ENCODE measurements at regions not wholly inside any gene's neighbourhood (a gene's known extent, or its start where the extent isn't known, plus 50 kb on each side); places are given as distances from the start of the nearest gene placed in this dataset.

DNA sequence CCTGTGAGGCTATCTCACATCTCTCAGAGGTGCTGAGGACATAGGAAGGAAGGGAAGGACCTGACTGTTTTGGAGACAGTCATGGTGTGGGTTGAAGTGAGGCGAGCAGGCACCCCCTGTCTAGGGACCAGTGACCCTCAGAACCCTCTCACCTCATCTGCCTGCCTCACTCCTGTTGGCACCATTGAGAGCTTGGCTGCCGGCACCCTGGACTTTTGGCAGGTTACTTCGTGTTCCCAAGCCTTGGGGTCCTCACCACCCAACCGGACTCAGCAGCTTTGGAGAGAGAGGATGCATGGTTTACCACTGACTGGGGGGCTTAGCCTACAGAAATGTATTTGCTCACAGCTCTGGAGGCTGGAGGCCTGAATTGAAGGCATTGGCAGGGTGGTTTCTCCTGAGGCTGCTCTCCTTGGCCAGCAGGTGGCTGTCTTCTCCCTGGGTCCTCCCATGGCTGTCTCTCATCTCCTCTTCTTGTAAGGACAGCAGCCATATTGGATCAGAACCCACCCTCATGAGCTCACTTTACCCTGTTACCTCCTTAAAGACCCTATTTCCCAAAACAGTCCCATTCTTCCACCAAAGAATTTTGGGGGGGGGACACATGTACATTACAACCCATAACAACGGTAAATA lies 142.0 kb downstream of the TSN start:
- TF ChIP-seq POLR2A (IDR thresholded peaks at IDR 0.05; ENCODE audit: low read length) (no peak), GATA1 (IDR thresholded peaks at IDR 0.05; ENCODE audit: low read depth, low read length) (no peak)
- DNase-seq: peak; percentile 44 to 53

DNA sequence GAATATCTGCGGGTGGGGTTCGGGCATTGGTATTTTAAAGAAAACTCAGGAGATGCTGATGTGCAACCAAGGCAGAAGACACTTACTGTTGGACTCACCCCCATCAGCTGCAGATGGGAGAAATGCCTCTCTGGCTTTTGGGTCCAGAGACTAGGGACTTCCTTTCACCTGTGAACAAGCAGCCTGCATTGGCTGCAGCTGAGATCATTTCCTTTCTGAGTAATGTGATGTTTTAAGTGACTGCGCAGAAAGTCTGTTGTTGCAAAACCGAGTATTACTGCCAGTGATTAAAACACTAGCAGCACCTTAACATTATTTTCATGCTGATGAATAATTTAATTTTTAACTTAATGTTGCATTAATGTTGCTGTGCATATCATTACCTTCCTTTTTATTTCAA lies 143.0 kb downstream of the TSN start:
- TF ChIP-seq GATA1 (IDR thresholded peaks at IDR 0.05; ENCODE audit: low read depth, low read length) (no peak), POLR2A (IDR thresholded peaks at IDR 0.05; ENCODE audit: low read length) (no peak)
- DNase-seq: no peak

DNA sequence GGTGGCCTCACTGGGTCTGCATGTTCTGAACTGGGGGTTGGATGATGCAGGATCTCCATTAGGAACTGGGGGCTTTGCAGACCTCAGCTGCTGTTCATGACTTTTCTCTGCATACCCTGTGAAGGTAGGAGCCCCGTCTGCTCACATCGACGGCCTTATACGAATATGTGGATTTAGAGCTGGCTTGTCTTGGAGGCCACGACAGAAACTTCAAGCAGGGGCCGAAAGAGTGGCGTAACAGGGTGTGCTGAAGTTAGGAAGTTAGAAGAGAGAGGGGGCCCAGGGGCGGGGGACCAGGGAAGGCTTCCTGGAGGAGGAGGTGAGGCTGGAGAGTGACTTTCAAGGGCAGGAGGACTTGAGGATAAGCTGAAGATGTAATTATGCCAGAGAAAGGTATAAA lies 144.9 kb downstream of the TSN start:
- TF ChIP-seq POLR2A (IDR thresholded peaks at IDR 0.05; ENCODE audit: low read length) (no peak), GATA1 (IDR thresholded peaks at IDR 0.05; ENCODE audit: low read depth, low read length) (no peak)
- no peak for DNase-seq

DNA sequence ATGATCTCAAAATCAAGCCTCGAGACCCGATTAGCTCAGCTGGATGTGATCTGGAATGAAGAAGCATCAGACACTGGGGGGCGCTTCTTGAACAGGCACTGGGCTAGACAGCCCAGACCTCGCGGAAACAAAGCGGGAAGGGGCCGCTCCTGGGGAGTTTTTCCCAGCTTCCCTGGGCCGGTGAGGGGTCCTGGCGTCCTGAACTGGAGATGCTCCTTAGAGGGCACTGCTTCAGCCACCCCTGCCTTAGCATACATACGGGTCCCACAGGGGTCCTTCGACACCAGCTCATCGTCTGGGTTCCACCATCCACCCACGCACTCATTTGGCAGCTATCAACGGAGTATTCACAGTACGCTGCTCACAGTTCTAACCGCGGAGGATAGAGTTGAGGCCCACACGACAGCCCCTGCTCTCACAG lies 146.7 kb downstream of the TSN start:
- DNase-seq: peak in 1 of 2 experiments; percentile 2
- TF ChIP-seq POLR2A (IDR thresholded peaks at IDR 0.05; ENCODE audit: low read length) (no peak), GATA1 (IDR thresholded peaks at IDR 0.05; ENCODE audit: low read depth, low read length) (no peak)

DNA sequence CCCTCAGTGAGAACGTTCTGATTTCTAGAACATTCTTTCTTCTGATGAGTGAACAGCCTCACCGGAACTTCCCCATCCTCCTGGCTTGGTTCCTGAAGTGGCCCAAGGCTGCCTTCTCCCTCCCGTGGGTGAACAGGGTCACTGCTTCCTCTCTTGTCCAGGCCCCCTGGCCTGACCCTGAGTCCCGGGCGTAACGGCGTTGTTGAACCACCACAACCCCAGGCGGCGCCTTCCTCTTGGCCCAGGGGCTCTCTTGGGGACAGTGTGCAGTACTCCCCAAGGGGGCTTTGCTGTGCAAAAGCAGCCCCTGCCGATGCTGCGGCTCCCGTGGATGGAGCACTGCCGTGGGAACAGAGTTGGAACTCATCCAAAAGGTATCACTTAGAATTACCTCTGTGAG lies 147.2 kb downstream of the TSN start:
- DNase-seq: no peak
- no peak for TF ChIP-seq POLR2A (IDR thresholded peaks at IDR 0.05; ENCODE audit: low read length)
- no peak for TF ChIP-seq GATA1 (IDR thresholded peaks at IDR 0.05; ENCODE audit: low read depth, low read length)

DNA sequence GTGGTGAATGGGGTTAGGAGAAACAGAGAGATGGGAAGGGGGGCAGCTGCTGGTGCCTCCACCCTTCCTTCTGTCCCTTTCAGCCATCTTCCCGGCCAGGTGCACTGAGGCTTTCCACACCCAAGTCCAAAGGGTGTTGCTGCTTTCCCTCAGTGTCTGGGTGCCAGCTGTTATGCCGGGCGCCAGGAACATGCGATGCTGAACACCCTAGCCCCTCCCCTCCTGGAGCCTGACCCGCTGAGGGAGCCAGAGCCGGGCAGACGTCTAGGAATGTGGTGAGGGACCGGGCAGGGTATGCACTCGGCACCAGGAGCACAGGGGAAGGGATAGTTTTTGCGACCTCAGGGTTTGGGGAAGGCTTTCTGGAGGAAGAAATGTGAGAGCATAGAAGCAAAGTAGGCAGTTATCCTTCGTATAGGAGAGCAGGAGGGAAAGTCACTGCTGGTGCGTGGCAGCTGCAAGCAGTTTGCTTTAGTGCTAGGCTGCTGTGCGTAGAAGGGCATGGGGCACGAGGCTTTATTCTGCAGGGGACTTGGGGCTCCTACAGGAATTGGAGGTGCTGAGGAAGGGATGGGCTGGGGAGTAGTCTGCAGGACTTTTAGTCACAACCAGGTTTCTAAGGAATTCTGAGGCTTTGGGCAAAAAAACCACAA lies 147.7 kb downstream of the TSN start:
- TF ChIP-seq POLR2A (IDR thresholded peaks at IDR 0.05; ENCODE audit: low read length) (no peak), GATA1 (IDR thresholded peaks at IDR 0.05; ENCODE audit: low read depth, low read length) (no peak)
- no peak for DNase-seq

DNA sequence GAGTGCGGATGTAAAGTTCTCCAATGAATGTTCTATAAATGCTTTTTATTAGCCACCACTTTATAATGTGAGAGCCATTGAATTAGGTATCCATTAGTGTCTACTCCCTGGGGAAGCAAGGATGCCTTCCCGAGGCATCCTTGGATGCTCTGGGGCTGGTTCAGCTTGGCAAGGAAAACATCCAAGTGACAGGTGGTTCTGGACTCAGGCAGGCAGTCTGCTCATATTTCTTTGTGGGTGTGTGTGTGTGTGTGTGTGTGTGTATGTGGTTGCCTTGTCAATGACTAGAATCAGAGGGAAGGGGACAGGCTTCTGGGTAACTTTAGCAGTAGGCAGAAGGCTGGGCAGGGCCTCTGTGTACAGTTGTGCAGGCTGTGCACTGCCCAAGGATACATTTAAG lies 149.2 kb downstream of the TSN start:
- TF ChIP-seq GATA1 (IDR thresholded peaks at IDR 0.05; ENCODE audit: low read depth, low read length) (no peak), POLR2A (IDR thresholded peaks at IDR 0.05; ENCODE audit: low read length) (no peak)
- no peak for DNase-seq

DNA sequence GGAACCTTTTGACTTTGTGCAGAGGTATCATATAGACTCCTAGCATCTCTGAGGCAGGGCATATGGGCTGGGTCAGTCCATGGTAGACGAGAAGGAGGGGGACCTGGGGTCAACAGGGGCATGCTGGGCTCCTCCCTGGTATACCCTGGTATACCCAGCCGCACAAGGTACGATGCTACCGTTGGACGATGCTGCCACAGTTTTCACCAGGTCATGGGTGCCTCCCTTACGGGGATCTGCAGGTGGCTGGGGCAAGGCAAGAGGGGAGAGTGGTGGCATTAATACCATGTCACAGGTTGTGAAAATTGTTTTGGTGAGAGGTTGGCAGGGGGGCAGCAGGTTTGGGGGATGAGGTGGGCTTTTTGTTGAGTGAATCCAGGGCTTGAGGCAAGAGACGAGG lies 149.8 kb downstream of the TSN start:
- DNase-seq: no peak
- no peak for TF ChIP-seq POLR2A (IDR thresholded peaks at IDR 0.05; ENCODE audit: low read length)
- TF ChIP-seq GATA1 (IDR thresholded peaks at IDR 0.05; ENCODE audit: low read depth, low read length): no peak

DNA sequence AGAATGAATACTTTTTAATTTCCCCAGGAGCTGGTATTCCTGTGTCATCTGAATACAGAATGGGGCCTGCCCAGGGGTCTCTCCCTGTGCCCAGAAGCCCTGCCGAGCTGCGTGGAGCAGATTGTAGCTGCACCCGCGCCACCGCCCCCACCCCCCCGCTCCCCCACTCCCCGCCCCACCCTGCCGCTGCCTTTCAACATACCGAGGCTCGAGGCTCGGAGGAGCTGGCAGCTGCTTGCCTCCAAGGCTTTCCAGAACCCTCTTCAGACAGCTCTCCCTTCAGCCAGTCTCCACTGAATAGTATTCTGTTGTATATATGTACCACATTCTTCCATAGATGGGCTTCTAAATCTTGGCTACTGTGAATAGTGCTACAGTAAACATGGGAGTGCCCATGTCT lies 150.7 kb downstream of the TSN start:
- DNase-seq: no peak
- TF ChIP-seq POLR2A (IDR thresholded peaks at IDR 0.05; ENCODE audit: low read length): no peak
- TF ChIP-seq GATA1 (IDR thresholded peaks at IDR 0.05; ENCODE audit: low read depth, low read length): no peak

DNA sequence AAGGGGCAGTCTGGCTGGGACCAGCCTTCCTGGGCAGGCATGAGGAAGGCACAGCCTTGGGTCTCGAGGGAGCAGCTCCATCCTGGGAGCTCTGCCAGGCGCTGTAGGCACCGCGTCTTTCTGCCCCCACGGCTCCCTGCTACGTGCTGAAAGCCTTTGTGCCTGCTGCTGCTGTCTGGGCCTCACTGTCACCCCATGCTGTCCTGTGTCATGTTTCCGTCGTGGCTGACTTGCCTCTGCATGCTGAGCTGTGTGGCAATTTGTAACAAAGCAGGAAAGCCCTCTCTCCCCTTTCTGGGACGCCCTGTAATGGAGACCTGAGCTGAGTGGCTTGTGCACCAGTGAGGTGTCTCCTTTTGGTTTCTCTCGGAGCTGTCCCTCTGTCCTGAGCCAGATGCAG lies 152.5 kb downstream of the TSN start:
- DNase-seq: no peak
- TF ChIP-seq GATA1 (IDR thresholded peaks at IDR 0.05; ENCODE audit: low read depth, low read length): no peak
- TF ChIP-seq POLR2A (IDR thresholded peaks at IDR 0.05; ENCODE audit: low read length): no peak

DNA sequence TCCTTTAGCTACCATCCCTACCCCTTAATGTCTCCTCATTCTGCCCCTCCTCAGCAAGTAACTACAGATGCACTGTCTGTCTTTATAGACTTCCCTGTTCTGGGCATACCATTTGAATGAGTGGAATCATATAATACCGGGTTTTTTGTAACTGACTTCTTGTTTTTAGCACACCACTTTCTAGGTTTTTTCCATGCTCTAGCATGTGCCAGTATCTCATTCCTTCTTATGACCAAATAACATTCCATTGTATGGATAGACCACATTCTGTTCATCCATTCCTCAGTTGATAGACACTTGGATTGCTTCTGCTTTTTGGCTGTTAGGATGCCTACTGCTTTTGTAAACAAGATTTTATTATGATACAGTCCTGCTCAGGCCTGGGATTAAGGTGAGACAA lies 154.7 kb downstream of the TSN start:
- DNase-seq: no peak
- TF ChIP-seq GATA1 (IDR thresholded peaks at IDR 0.05; ENCODE audit: low read depth, low read length) (no peak), POLR2A (IDR thresholded peaks at IDR 0.05; ENCODE audit: low read length) (no peak)

DNA sequence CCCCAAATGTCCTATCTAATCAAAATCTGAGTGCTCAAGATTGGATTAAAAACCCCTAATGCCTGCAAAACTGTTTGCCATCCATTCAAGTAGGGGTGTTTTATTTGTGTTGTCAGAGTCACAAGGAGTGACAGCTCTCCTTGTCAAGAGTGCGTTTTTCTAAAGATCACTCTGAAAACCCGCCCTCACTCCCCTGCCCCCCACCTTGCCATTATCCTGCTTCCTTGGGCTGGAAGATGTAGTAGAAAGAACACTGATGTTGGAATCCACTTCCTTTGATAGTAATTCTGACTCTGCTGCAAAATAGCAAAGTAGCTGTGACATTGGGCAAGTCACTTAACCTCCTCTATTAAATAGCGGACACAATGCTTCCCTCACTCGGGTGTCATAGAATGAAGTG lies 155.6 kb downstream of the TSN start:
- TF ChIP-seq GATA1 (IDR thresholded peaks at IDR 0.05; ENCODE audit: low read depth, low read length) (no peak), POLR2A (IDR thresholded peaks at IDR 0.05; ENCODE audit: low read length) (no peak)
- DNase-seq: no peak

DNA sequence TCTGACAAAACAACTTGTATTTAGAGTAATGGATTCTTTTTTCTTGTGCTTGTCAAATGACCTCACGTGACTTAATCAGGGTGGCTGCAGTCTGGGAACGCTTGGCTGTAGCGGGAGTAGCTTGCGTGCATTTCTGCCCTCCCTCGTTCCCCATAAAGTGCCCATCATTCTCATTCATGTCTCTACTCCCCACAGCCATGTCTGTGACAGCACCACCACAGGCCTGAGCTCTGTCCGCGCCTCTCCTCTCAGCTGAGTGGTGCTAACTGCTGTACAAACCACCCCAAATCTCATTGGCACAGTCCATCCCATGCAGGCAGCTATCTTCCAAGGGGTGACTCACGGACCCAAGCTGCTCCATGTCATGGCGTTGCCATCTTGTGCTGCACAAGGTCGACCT lies 161.7 kb downstream of the TSN start:
- DNase-seq: no peak
- no peak for TF ChIP-seq POLR2A (IDR thresholded peaks at IDR 0.05; ENCODE audit: low read length)
- no peak for TF ChIP-seq GATA1 (IDR thresholded peaks at IDR 0.05; ENCODE audit: low read depth, low read length)

DNA sequence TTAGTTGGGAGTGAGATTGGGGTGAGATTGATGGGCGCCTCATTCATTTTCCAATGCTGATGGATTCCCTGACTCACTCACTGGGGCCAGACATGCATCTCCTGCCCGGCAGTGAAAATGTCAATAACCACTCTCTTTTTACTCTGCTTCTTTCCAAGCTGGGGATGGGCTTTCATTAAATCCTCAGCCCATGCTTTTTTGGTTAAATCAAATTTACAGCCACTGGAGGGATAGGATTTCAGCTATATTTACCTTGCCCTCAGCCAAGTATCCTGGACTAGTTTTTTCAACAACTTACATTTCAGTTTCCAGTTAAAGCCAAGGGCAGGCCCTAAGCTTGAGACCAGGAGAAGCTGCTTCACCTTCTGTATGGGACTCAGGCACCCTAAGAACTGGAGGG lies 162.8 kb downstream of the TSN start:
- no peak for DNase-seq
- no peak for TF ChIP-seq POLR2A (IDR thresholded peaks at IDR 0.05; ENCODE audit: low read length)
- TF ChIP-seq GATA1 (IDR thresholded peaks at IDR 0.05; ENCODE audit: low read depth, low read length): no peak

DNA sequence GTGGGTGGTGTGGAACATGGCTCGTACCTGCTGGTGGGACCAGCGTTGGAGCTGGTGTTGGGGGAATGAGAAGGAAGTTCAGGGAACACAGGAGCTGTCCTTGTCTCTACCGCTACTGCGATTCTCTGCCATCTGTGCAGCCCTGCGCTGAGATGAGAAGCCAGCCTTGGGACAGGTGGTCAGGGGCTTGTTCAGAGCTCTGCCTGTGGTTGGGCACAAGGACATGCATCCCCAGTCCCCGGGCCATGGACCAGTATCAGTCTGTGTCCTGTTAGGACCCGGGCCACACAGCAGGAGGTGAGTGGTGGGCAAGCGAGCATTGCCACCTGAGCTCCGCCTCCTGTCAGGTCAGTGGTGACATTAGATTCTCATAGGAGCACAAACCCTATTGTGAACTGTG lies 164.4 kb downstream of the TSN start:
- TF ChIP-seq POLR2A (IDR thresholded peaks at IDR 0.05; ENCODE audit: low read length) (no peak), GATA1 (IDR thresholded peaks at IDR 0.05; ENCODE audit: low read depth, low read length) (no peak)

More for the DNA sequence above, 164.4 kb downstream of the TSN start:
- no peak for DNase-seq
